ENCODE measurements at regions not wholly inside any gene's neighbourhood (a gene's known extent, or its start where the extent isn't known, plus 50 kb on each side); places are given as distances from the start of the nearest gene placed in this dataset.

DNA sequence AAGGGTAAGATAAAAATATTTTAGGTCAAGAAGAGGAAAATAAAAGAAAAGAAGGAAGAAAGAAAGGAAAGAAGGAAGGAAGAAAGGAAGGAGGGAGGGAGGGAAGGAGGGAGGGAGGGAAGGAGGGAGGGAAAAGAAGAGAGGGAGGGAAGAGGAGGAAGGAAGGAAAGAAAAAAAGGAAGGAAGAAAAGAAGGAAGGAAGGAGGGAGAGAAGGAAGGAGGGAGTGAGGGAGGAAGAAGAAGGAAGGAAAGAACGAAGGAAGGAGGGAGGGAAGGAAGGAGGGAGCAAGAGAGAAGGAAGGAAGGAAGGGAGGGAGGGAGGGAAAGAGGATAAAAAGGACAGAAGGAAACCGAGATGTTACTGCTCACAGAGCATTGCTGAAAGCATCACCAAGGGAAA is 209.5 kb upstream of the PITRM1 start:
- CTCF ChIA-PET, result no interaction called here
- Histone ChIP-seq H2AK9ac (replicated peaks; ENCODE audit: low read depth, low read length, poor library complexity) (no peak overlapping the region), H3K9me3 (ENCODE audit: control insufficient read depth, insufficient read depth, low read length) (0 out of 2 replicates have a peak, but pooled peaks cover 4% of the 10 kb centered on the region), H2BK5ac (ENCODE audit: low read depth, low read length, poor library complexity, severe bottlenecking) (no peak overlapping the region), H2AK5ac (ENCODE audit: low read depth, low read length) (no peak overlapping the region), H4K8ac (ENCODE audit: low read depth in 2 of 2, low read length in 2 of 2) (no peak overlapping the region), H3K9me1 (ENCODE audit: insufficient read depth, low read length) (no peaks in the 10 kb centered on the region), H3K56ac (ENCODE audit: extremely low read depth, insufficient read depth, low read length) (no peak overlapping the region), H2AFZ (replicated peaks; ENCODE audit: low read length, poor library complexity) (no peak overlapping the region), H3K4me3 (ENCODE audit: insufficient read depth, low read depth, low read length) (no peak overlapping the region), H2BK15ac (ENCODE audit: low read depth, low read length) (no peak overlapping the region), H4K91ac (ENCODE audit: insufficient read depth, low read depth, low read length) (no peak overlapping the region), H3K4me1 (ENCODE audit: control insufficient read depth, insufficient read depth, low read length) (no peaks in the 10 kb centered on the region), H3K79me1 (ENCODE audit: low read depth in 1 of 2, low read length in 2 of 2) (no peaks in the 10 kb centered on the region), H3K36me3 (ENCODE audit: control insufficient read depth, insufficient read depth, low read length) (no peaks in the 10 kb centered on the region), H2BK120ac (ENCODE audit: low read depth, low read length) (no peak overlapping the region), H3K23ac (ENCODE audit: low read depth, low read length) (no peak overlapping the region), H3K14ac (replicated peaks; ENCODE audit: low read depth, low read length) (no peak overlapping the region), H3K4ac (ENCODE audit: low read depth, low read length) (no peak overlapping the region), H2BK20ac (ENCODE audit: low read depth, low read length) (no peak overlapping the region), H3K27ac (ENCODE audit: insufficient read depth, low read length) (no peak overlapping the region), H3K4me2 (ENCODE audit: low read depth, low read length) (no peak overlapping the region), H4K20me1 (ENCODE audit: insufficient read depth, low read length) (no peaks in the 10 kb centered on the region), H4K5ac (ENCODE audit: low read depth, low read length) (no peak overlapping the region), H3K9ac (ENCODE audit: low read depth, low read length) (no peak overlapping the region), H3K27me3 (ENCODE audit: control insufficient read depth, insufficient read depth, low read length) (no peaks in the 10 kb centered on the region), H3K18ac (ENCODE audit: low read depth, low read length) (no peak overlapping the region)
- dilution Hi-C loops (cut with HindIII; ENCODE audit: low sequenced_read_pairs, unreplicated experiment), result no loop called here
- ATAC-seq (ENCODE audit: low read depth) (no peak), DNase-seq (no peak)
- POLR2A ChIA-PET (ENCODE audit: unreplicated experiment), result no interaction called here
- intact Hi-C loops (cut with micrococcal nuclease), result no loop called here
- TF ChIP-seq MXI1 (IDR thresholded peaks at IDR 0.05; ENCODE audit: borderline replicate concordance, low read depth, low read length) (no peak), MAFK (IDR thresholded peaks at IDR 0.05; ENCODE audit: low read depth, low read length) (no peak)
- BruUV-seq (replicated peaks), result no TSS peak
- in situ Hi-C loops (cut with MboI; ENCODE audit: low sequenced_read_pairs), result no loop called here
- WGBS, 2 experiments (ENCODE audit: extremely low coverage in 2 of 2, insufficient read length in 1 of 2), result 38% methylated on average over 1 of the region's 2 CpGs; no CpG with 5 or more reads in 1 of the 2 experiments
